NB4 (cell line): ENCODE measurements at regions not wholly inside any gene's neighbourhood (a gene's known extent, or its start where the extent isn't known, plus 50 kb on each side); places are given as distances from the start of the nearest gene placed in this dataset.

Experiments
- CTCF ChIP-seq: IDR thresholded peaks from one replicate; pipeline ENCODE4 v1.5.1; 2012; ENCODE audit warnings: low read depth, low read length
- MYC ChIP-seq: IDR thresholded peaks from 2 replicates; pipeline ENCODE4 v1.6.1; 2011; ENCODE audit warnings: low read depth, low read length
- POLR2A ChIP-seq: IDR thresholded peaks from 2 replicates; pipeline ENCODE4 v1.6.1; 2011; ENCODE audit warnings: mild to moderate bottlenecking; ENCODE audit not compliant: insufficient read length; ENCODE audit errors: extremely low read depth

GRCh38 chr2:2782007-2782406, 450.9 kb upstream of the MYT1L start:
- TF ChIP-seq CTCF (no peak), MYC (no peak), POLR2A (no peak)
